ENCODE measurements at regions not wholly inside any gene's neighbourhood (a gene's known extent, or its start where the extent isn't known, plus 50 kb on each side); places are given as distances from the start of the nearest gene placed in this dataset.
A peak's percentile ranks its signal among the peaks of the same experiment; 100 is the strongest.

- Histone ChIP-seq H2AFZ (ENCODE audit: low read length) (no peak overlapping the region), H3K9ac (replicated peaks in 1 of 4; ENCODE audit: extremely low read depth in 1 of 4, low read depth in 3 of 4, low read length in 3 of 4) (no peak overlapping the region), H4K20me1 (replicated peaks in 1 of 2; ENCODE audit: control insufficient read depth in 1 of 2, insufficient read depth in 2 of 2, low read length in 2 of 2) (no peaks in the 10 kb centered on the region), H3K36me3 (ENCODE audit: control insufficient read depth in 2 of 4, insufficient read depth in 4 of 4, low read length in 3 of 4) (no peaks in the 10 kb centered on the region), H2BK15ac (ENCODE audit: low read length) (no peak overlapping the region), H3K56ac (replicated peaks; ENCODE audit: insufficient read length, low read depth, low read length) (no peak overlapping the region), H3K79me2 (ENCODE audit: control insufficient read depth in 1 of 2, insufficient read depth in 2 of 2, low read length in 2 of 2) (no peaks in the 10 kb centered on the region), H2BK5ac (ENCODE audit: low read depth, low read length) (no peak overlapping the region), H3K79me1 (ENCODE audit: low read depth, low read length) (no peaks in the 10 kb centered on the region), H4K8ac (ENCODE audit: extremely low read depth, insufficient read depth, low read length) (no peak overlapping the region), H2BK12ac (ENCODE audit: low read depth, low read length) (no peak overlapping the region), H3K23ac (ENCODE audit: insufficient read length) (no peak overlapping the region), H4K5ac (ENCODE audit: insufficient read length, low read depth, low read length) (no peak overlapping the region), H3K4ac (replicated peaks; ENCODE audit: insufficient read length, low read depth, low read length) (no peak overlapping the region), H2BK20ac (ENCODE audit: low read length) (no peak overlapping the region), H3K27me3 (replicated peaks in 1 of 4; ENCODE audit: control insufficient read depth in 3 of 4, extremely low read depth in 1 of 4, insufficient read depth in 3 of 4, low read length in 3 of 4) (no peaks in the 10 kb centered on the region), H3K23me2 (ENCODE audit: low read depth, low read length) (no peaks in the 10 kb centered on the region), H2AK5ac (ENCODE audit: low read depth, low read length) (no peak overlapping the region), H3K9me3 (ENCODE audit: insufficient read depth in 2 of 2, low read depth in 1 of 2, low read length in 1 of 2) (no peaks in the 10 kb centered on the region), H3K4me3 (ENCODE audit: extremely low read depth in 1 of 4, insufficient read depth in 2 of 4, low read depth in 3 of 4, low read length in 4 of 4) (no peak overlapping the region), H3K14ac (ENCODE audit: insufficient read length) (no peak overlapping the region), H2BK120ac (replicated peaks; ENCODE audit: low read depth, low read length) (no peak overlapping the region), H3K4me1 (replicated peaks in 1 of 4; ENCODE audit: control insufficient read depth in 3 of 4, insufficient read depth in 4 of 4, low read length in 3 of 4) (no peaks in the 10 kb centered on the region), H3K27ac (ENCODE audit: low read depth, low read length) (no peak overlapping the region), H3K18ac (ENCODE audit: extremely low read depth, low read length) (no peak overlapping the region), H3K4me2 (ENCODE audit: insufficient read depth in 1 of 2, low read depth in 2 of 2, low read length in 2 of 2) (no peak overlapping the region), H4K91ac (replicated peaks; ENCODE audit: insufficient read length, low read length) (no peak overlapping the region)
- CTCF ChIA-PET (ENCODE audit: partially characterized antibody), result interaction anchor here (1.0 kb wide), 1 partner anchor 12 kb away, joined by 3 read pairs; no protein-coding TSS in a partner anchor
- 91% methylated on average over 1 of the region's 1 CpG; no CpG with 5 or more reads in 1 of the 2 experiments for WGBS, 2 experiments (ENCODE audit: extremely low coverage in 1 of 2, insufficient coverage in 1 of 2, insufficient read length in 1 of 2, insufficient replicate concordance in 2 of 2, low coverage in 1 of 2, low lambda C conversion rate in 2 of 2, missing lambda C conversion rate in 1 of 2)
- no peak for DNase-seq (ENCODE audit: low read depth in 1 of 2, low spot score in 2 of 2)
- POLR2A ChIA-PET (ENCODE audit: partially characterized antibody), result no interaction called here
- no peak for TF ChIP-seq NRF1 (IDR thresholded peaks at IDR 0.05; ENCODE audit: low read depth, low read length)
- TF ChIP-seq CEBPB (IDR thresholded peaks at IDR 0.05; ENCODE audit: low read depth, low read length), result peak; percentile 98
- no peak for TF ChIP-seq ZNF274 (IDR thresholded peaks at IDR 0.05; ENCODE audit: borderline replicate concordance, extremely low read depth, low read length)
- FAIRE-seq, result no peak
Observed at GRCh38 chr10:24027107-24027506, 181.8 kb upstream of the KIAA1217 start.
